T47D (cell line): ENCODE measurements at regions not wholly inside any gene's neighbourhood (a gene's known extent, or its start where the extent isn't known, plus 50 kb on each side); places are given as distances from the start of the nearest gene placed in this dataset.
"Not testable (repeated sequence)": the region's sequence is repeated elsewhere in the genome, so short reads cannot be mapped to it uniquely, and the experiment has no call there.

Source experiments
- DNase-seq, 2 experiments: peaks; one replicate each; pipeline versions ENCODE4 v3.0.0 to v3.0.0-alpha.2; 2011 to 2012; ENCODE audit warnings: low read depth in 1 of 2, low spot score in 1 of 2
- JUND ChIP-seq: IDR thresholded peaks from 2 replicates; pipeline ENCODE4 v1.6.1; 2012; ENCODE audit warnings: low read depth
- in situ Hi-C: cut with HindIII; loops from 2 replicates; pipeline ENCODE4 v1.10.0; 2016; ENCODE audit warnings: low sequenced_read_pairs, low pct_unique_long_range_greater_than_20kb

DNA sequence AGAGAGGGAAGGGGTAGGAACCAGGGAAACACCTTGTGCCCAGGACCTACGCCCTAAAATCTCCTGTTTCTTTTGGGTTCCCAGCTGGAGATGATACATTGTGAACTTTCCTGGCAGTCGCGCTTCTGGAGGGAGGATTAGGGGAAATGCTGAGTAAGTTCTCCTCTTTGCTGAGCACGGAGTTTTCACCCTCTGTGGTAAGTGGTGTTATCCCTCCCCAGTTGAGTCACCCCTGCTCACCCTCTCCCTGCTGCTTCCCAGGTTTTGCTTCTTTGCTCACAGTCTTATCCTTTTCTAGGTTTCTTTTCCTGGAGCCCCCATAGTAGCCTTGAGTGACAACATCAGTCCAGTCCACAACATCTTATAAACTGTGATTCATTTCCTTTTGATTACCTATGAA is 789.1 kb downstream of the TMEM121 start:
- TF ChIP-seq JUND, result no peak
- no peak for DNase-seq
- in situ Hi-C loops, result no loop called here

GRCh38 chr14:106317593-106317992 is 791.2 kb downstream of the TMEM121 start:
- in situ Hi-C loops, result no loop called here
- DNase-seq, result no peak
- TF ChIP-seq JUND, result no peak

DNA sequence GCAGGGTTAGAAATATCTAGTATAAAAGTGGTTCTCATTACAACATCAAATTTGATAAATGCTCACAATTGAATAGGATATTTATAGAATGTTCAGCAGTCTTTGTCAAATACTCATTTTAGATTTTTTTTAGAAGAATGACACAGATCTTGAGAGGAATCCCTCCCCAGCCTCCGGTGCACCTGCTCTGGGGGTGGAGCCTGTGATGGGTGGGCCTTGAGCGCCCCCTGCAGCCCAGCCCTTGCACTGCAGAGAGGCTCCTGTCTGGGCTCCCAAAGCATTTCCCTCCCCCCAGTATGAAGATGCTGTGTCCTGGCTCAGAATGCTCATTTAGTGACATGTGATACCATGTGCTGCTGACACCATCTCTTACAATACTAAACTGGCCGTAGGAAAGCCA is 792.3 kb downstream of the TMEM121 start:
- DNase-seq, result no peak
- in situ Hi-C loops, result no loop called here
- no peak for TF ChIP-seq JUND

GRCh38 chr14:106323970-106324369 is 797.6 kb downstream of the TMEM121 start:
- in situ Hi-C loops, result not testable (repeated sequence)
- DNase-seq, result peak in 1 of 2 experiments; percentile 65

- in situ Hi-C loops, result no loop called here
- DNase-seq, result no peak
- no peak for TF ChIP-seq JUND
Measured at GRCh38 chr14:106327234-106327633, 800.9 kb downstream of the TMEM121 start.

GRCh38 chr14:106327702-106328353 is 801.4 kb downstream of the TMEM121 start:
- in situ Hi-C loops, DNase-seq: not testable (repeated sequence)

DNA sequence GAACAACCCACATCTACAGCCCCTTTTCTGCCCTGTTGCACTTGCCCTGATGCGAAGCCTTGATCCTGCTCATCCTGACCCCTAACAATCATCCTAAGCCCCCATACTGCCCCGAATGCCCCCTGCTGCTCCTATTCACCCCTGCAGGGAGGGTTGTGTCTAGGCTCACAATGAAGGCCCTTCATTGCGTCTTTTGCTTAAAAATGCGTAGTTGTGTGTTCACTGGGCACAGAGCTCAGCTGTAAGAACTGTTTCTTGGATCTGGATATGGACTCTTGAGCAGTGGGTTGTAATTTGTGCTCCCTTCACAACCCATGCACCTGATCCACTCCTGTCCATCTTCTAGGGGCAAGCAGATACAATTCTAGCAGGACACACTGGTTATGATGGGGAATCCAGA is 802.9 kb downstream of the TMEM121 start:
- DNase-seq, in situ Hi-C loops: not testable (repeated sequence)

DNA sequence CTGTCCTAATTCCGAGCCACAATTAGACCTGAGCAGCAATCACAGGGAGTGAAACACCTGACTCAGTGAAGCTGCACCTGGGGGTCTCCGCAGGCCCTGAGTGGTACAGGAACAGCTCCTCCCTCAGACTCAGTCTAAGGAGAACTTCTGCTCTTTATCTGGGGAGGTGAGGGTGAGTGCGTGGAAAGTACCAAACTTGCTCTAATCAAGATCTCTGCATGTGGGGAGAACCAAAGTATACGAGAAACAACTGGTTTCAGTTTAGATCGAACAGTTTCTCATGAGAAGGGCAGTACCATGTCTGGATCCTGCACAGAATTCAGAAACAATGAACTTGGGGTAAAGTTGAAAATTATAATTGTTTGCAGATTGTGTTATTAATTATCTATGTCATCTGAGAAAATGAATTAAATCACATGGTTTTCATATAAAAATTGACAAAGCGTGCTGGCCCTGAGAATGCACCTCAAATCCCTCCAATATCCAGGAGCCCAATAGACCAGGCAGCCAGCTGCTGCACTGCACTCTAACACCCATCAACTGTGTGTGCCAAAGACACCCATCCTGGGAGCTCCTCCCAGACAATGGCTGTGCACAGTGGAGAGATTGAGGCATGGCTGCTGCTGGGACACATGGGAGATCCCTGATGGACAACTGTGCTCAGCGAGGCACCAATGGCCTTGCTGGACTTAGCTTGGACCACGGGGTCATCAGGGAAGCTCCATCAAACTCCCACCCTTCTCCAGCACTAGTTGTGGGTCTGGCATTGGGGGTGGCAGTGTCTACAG is 803.8 kb downstream of the TMEM121 start:
- DNase-seq, in situ Hi-C loops: not testable (repeated sequence)

DNA sequence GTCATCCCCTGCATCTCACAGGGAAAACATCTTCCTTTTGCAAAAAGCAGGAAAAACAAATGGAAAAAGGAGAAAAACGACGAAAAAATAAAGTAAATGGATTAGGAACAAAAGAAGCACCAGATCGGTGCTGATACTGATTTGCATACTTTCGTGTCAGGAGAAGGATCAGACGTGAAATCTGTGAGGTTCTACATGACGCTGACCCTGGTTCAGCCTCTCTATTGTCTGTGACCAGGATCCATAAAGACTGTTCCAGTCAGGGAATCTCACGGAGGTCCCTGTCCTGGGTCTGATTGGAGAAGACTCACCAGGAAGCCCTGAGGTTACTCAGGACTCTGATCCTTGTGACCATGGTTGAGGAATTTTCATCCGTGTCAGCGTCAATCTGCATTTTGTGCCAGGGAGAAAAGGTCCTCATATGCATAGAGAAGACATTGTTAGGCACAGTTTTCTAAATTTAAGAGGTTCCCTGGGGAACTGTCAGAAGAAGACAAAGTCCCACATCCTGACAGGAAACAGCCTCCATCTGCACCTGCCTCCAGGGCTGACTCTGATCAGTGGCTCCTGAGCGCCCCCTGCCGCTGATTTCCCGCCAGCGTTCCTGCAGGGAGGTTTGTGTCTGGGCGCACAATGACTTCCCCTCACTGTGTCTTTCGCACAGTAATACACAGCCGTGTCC is 808.2 kb downstream of the TMEM121 start:
- DNase-seq, in situ Hi-C loops: not testable (repeated sequence)

GRCh38 chr14:106335110-106335429 is 808.7 kb downstream of the TMEM121 start:
- DNase-seq, in situ Hi-C loops: not testable (repeated sequence)

DNA sequence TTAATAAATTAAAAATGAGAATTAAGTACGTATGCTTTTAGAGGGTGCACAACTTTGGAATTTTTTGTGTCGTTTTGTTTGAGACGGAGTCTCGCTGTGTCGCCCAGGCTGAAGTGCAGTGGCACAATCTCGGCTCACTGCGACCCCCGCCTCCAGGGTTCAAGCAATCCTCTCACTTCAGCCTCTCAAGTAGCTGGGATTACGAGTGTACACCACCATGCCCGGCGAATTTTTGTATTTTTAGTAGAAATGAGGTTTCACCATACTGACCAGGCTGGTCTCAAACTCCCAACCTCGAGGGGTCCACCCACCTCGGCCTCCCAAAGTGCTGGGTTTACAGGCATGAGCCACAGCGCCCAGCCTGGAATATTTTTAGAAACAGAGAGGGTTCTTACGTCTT is 812.4 kb downstream of the TMEM121 start:
- in situ Hi-C loops, DNase-seq: not testable (repeated sequence)

- DNase-seq, in situ Hi-C loops: not testable (repeated sequence)
Measured at GRCh38 chr14:106340658-106341057, 814.3 kb downstream of the TMEM121 start.

DNA sequence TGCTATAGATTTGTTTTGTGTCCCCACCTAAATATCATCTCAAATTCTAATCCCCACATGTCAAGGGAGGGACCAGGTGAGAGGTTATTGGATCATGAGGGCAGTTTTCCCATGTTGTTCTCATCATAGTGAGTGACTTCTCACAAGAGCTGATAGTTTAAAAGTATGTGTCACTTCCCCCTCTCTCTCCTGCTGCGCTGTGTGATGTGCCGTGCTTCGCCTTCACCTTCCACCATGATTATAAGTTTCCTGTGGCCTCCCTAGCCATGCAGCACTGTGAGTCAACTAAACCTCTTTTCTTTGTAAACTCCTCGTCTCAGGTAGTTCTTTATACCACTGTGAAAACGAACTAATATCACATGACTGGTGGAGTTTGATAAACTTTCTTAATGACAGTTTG is 814.8 kb downstream of the TMEM121 start:
- DNase-seq, in situ Hi-C loops: not testable (repeated sequence)

DNA sequence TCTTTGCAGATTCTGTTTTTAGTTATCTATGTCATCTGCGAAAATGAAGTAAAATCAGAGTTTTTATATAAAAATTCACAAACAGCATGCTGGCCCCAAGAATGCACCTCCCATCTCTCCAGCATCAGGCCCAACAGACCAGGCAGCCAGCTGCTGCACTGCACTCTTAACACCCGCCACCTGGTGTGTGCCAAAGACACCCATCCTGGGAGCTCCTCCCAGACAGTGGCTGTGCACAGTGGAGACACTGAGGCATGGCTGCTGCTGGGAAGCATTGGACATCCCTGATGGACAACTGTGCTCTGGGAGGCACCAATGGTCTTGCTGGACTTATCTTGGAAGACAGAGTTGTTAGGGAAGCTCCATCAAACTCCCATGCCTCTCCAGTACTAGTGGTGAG is 817.2 kb downstream of the TMEM121 start:
- in situ Hi-C loops, result no loop called here
- TF ChIP-seq JUND, result no peak
- no peak for DNase-seq

GRCh38 chr14:106344065-106344614 is 817.8 kb downstream of the TMEM121 start:
- in situ Hi-C loops, DNase-seq: not testable (repeated sequence)

GRCh38 chr14:106344791-106345479 is 818.6 kb downstream of the TMEM121 start:
- in situ Hi-C loops, DNase-seq: not testable (repeated sequence)
